SHP77 treated with DMSO at 0.1 percent for 48 hours (cell line): ENCODE measurements at regions not wholly inside any gene's neighbourhood (a gene's known extent, or its start where the extent isn't known, plus 50 kb on each side); places are given as distances from the start of the nearest gene placed in this dataset.
"Not testable (repeated sequence)": the region's sequence is repeated elsewhere in the genome, so short reads cannot be mapped to it uniquely, and the experiment has no call there.

ENCODE experiments used
- DNase-seq: peaks from one replicate; lab custom pipeline; 2025; lab: John Stamatoyannopoulos, UW

DNA sequence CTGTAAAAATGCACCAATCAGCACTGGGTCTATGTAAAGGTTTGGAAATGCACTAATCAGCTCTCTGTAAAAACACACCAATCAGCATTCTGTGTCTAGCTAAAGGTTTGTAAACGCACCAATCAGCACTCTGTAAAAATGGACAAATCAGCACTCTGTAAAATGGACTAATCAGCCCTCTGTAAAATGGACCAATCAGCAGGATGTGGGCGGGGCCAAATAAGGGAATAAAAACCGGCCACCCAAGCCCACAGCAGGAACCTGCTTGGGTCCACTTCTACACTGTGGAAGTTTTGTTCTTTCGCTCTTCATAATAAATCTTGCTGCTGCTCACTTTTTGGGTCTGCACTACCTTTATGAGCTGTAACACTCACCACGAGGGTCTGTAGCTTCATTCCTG, 101.0 kb downstream of the SMC2 start:
- not testable (repeated sequence) for DNase-seq

DNA sequence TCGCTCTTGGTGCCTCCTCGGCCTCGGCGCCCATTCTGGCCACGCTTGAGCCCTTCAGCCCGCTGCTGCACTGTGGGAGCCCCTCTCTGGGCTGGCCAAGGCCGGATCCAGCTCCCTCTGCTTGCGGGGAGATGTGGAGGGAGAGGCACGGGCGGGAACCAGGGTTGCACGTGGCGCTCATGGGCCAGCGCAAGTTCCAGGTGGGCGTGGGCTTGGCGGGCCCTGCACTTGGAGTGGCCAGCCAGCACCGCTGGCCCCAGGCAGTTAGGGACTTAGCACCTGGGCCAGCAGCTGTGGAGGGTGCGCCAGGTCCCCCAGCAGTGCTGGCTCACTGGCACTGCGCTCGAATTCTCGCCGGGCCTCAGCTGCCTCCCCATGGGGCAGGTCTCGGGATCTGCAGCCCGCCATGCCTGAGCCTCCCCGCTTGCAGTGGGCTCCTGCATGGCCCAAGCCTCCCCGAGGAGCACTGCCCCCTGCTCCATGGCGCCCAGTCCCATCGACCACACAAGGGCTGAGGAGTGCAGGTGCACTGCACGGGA, 106.4 kb downstream of the SMC2 start:
- no peak for DNase-seq

DNA sequence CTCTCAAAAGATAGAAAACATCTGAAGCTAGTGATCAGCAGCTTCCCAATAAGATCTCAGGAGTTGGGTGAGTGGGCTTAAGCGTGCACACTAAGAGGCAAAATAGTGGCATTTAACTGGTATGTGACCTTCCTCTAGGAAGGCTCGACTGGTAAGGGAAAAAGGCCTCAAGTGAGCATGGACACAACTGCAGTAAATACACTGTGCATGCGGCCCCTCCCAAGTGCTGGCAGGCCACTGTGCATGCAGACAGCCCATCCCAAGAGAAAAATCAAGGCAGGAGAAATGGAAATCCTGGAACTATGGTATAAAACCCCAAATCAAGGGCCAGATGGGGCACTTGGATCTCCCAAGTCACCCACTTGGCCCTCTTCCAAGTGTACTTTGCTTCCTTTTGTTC, 112.7 kb downstream of the SMC2 start:
- DNase-seq: no peak

DNA sequence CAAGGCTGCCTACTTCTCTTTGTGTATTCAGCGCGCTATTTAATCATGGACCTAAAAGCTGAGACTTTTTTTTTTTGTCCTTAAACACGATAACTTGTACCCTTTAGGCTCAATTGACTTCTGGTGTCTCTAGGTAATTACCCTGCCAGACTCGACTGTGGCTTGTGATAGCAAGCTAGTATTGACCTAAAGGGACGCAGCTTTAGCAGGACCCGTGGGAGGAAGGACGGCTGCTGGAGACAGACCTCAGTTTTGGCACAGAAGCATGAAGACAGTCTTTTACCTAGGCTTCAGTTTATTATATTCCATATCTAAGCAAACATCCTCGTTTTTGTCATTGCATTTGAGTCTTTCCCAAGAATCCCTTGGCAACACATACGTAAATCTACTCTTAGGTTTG, 115.3 kb downstream of the SMC2 start:
- DNase-seq: no peak

DNA sequence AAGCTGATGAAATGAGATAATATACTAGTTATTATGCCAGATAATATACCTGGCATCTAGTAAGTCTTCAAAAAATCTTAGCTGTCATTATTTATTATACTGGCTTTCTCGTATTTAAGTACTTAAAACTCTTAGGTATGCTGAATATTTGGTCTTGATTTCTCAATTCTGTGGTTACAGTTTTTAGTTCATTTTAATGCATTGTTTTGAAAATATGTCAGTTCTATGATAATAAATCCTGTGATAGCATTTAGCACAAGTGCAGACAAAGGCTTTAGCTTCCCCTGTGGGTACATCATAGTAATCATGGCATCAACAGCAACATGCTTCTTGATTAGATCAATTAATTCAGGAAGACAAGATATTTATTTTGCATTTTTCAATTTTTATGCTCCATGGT, 133.0 kb downstream of the SMC2 start:
- DNase-seq: no peak

DNA sequence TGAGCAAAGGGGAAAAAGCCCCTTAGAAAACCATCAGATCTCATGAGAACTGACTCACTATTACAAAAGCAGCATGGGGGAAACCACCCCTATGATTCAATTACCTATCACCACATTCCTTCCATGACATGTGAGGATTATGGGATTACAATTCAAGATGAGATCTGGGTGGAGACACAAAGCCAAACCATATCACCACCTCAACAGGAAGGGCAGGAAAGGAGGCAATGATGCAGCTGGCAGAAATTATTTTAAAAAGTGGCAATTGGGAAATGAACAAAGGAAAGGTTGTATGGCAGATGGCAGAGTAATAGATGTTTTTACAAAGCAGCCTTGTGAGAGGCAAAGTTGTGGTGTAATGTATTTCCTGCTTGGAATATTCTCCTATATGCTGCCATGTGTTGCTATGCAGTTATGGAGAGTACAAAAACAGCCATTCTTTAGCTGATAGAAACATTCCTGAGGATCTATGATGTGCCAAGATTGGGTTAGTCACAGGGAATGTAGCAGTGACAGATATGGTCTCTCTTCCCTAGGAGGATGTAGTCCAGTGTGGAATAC, 138.8 kb downstream of the SMC2 start:
- DNase-seq: no peak

DNA sequence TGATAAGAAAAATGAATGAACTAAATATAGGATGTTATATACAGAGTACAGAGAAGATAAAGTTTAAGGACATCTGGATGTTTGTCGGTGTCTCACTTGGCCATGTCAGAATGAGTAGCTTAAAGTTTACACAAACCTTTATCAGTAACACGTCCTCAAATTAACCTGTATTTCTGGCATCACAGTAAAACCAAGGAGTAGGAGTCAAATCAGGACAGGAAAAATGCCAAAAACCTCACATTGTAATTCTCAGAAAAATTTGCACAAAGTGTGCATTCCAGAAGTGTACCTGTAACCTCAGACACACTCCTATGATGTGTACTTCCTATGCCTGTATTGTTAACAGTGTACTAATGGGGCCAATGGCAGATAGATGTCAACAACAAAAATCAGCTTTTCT, 139.3 kb downstream of the SMC2 start:
- DNase-seq: no peak

DNA sequence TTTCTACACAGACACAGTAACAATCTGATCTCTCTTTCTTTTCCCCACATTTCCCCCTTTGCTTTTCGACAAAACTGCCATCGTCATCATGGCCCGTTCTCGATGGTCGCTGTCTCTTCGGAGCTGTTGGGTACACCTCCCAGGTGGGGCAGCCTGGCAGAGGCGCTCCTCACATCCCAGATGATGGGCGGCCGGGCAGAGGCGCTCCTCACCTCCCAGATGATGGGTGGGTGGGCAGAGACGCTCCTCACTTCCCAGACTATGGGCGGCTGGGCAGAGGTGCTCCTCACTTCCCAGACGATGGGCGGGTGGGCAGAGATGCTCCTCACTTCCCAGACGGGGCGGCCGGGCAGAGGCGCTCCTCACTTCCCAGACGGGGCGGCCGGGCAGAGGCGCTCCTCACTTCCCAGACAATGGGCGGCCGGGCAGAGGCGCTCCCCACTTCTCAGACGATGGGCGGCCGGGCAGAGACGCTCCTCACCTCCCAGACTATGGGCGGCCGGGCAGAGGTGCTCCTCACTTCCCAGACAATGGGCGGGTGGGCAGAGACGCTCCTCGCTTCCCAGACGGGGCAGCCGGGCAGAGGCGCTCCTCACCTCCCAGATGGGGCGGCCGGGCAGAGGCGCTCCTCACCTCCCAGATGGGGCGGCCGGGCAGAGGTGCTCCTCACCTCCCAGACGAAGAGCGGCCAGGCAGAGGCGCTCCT, 140.7 kb downstream of the SMC2 start:
- not testable (repeated sequence) for DNase-seq

DNA sequence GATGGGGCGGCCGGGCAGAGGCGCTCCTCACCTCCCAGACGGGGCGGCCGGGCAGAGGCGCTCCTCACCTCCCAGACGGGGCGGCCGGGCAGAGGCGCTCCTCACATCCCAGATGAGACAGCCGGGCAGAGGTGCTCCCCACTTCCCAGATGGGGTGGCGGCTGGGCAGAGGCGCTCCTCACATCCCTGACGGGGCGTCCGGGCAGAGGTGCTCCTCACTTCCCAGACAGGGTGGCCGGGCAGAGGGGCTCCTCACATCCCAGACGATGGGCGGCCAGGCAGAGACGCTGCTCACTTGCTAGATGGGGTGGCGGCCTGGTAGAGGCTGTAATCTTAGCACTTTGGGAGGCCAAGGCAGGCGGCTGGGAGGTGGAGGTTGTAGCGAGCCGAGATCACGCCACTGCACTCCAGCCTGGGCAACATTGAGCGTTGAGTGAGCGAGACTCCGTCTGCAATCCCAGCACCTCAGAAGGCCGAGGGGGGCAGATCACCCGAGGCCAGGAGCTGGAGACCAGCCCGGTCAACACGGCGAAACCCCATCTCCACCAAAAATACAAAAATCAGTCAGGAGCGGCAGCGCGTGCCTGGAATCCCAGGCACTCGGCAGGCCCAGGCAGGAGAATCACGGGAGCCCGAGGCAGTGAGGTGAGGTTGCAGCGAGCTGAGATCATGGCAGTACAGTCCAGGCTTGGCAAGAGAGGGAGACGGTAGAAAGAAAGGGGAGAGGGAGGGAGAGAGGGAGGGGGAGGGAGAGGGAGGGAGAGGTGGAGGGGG, 141.4 kb downstream of the SMC2 start:
- not testable (repeated sequence) for DNase-seq

DNA sequence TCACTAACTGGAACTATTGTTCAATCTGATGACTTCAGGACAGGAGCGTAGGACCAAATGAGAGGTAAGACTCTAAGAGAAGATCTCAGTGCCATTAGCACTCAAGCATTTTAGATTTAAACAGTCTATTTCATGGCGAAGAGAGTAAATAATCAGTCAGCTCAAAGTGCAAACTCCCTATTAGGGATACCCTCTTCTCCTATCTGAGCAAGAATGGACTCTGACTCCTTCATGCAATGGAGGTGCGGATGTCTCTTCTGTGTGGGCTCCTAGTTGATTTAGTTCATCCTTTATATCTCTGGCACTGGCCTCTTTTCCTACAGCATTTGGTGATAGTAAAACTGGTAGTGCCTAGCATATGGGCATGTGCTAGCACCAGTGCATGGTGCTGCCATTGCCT, 144.6 kb downstream of the SMC2 start:
- DNase-seq: no peak

DNA sequence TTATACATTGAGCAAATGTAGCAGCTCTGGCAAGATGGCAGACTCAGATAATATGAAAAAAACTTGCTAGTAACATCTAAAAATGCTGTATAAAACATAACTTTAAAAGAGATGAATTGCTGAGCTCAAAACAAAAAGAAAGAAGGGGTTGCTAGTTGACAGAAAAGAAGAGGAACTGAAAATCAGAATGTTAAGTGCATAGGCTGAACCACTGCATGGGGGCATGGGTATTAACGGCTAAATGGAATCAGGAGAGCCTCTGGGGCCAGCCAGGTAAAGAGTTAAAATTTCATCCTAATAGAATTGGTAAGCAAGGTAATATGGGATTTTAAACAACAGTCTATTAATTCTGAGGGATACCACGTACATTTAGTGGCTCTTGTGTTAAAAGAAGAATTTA, 146.8 kb downstream of the SMC2 start:
- no peak for DNase-seq

DNA sequence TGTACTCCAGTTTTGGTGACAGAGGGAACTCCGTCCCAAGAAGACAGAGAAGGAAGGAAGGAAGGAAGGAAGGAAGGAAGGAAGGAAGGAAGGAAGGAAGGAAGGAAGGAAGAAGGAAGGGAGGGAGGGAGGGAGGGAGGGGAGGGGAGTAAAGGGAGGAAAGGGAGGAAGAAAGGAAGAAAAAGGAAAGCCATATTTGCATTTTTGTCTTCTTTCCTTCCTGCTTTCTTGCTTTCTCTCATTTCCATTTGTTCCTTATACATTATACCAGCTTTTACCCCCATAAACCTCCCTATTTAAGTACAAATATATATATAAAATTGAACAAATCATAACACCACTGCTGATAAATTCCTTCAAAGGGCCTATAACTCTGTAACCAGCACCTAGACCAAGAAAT, 151.8 kb downstream of the SMC2 start:
- no peak for DNase-seq

DNA sequence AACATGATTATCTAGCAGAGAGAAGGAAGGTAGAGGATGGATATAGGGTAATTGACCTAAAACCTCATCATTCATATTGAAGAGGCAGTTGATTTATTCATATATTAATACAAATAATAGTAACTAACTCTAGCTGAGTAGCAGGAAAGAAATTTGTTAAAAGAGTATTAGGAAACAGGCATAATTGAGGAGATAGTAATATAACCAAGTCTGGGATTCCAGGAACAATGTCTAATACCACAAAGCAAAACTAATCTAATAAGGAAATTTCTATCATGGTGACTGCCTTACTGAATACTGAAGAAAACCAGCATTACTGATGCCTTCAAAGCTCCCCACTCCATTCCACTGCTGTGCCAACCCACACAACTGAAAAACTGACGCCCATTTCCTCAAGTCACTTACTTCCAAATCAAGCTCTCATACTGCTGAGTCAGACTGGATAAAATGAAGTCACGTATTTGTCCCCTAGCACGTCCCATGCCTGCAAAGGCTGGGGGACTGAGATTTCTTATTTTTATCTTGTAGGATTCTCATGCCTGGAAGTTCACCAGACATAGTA, 153.9 kb downstream of the SMC2 start:
- DNase-seq: no peak

DNA sequence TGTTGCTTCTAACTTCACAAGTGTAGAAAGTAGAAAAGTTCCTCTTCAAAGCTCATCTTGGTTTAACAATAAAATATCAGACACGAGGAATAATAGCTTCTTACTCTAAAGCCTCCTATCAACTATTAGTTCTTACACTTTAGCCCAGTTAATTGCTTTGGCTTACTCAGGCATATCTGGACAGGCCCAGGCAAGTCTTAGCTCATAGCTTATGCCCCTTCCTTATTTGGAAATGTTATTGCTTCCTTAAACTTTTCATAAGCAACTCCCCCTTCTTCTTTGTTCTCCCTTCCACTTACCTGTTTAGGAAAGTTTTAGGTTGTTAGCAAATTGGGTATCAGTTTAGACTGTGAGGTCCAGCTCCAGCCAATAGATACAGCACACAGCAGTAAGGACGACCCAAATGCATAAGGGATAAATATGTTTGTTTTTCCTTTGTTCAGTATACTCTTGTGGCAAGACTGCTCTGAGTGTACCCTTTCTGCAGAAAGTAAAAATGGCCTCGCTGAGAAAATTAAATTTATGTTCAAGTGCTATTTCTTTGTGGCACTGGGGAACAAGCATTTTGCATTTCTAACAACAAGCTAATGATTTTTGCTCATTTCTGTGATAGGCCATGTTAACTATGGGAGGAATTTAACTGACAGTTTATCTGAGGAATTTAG, 162.1 kb downstream of the SMC2 start:
- no peak for DNase-seq

DNA sequence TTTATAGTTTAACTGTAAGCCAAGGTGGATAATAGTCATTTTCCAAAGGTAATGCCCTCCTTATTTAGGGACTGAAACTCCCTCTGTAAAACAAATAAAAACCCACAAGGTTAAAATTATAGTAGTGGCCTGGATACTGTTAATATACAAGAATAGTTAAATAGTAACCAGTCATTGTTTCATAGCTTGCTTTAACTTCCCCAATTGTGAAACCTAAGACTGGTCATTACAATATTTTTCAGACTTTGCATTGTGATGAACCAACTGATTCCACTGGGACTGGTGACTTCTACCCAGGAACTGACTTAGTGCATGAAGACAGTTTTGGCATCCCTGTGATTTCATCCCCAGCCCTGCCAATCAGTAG, 162.6 kb downstream of the SMC2 start:
- DNase-seq: no peak

DNA sequence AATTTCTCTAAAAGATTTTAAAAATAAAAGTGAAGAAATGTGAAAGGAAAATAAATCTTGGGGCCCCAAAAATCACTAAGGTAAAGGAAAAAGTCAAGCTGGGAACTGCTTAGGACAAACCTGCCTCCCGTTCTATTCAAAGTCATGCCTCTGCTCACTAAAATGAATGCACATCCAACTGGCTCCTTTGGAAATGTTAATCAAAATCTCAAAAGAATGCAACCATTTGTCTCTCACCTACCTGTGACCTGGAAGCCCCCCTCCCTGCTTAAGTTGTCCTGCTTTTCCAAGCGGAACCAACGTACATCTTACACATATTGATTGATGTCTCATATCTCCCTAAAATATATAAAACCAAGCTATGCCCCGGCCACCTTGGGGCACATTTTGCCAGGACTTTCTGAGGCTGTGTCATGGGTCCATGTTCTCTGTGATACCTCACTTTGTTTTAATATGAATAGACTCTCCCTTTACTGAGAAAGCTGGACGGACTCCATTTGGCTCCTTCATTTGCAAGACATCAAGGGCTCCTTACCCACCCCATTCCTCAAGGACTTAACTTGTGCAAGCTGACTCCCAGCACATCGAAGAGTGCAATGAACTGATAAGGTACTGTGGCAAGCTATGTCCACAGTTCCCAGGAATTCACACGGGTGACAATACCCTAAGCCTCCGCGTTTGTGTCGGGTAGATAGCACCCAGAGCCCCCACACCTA, 164.3 kb downstream of the SMC2 start:
- DNase-seq: no peak

DNA sequence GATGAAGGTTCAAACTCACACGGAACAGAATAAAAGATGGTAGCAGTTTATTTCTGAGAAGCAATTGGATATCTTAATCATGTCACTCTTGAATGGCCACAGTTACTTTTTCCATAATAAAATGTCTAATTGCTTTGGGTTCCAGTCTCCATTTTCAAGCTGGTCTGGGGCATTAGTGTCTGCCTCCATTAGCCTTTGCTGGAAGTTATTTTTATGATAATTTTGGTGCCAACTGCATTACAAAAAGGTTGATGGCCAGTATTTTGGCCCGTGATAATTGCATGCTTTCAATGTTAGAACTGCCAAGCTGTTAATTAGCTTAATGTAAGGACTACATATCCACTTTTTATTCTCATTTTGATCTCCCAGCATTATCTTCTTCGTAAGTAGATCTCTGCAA, 165.9 kb downstream of the SMC2 start:
- no peak for DNase-seq

DNA sequence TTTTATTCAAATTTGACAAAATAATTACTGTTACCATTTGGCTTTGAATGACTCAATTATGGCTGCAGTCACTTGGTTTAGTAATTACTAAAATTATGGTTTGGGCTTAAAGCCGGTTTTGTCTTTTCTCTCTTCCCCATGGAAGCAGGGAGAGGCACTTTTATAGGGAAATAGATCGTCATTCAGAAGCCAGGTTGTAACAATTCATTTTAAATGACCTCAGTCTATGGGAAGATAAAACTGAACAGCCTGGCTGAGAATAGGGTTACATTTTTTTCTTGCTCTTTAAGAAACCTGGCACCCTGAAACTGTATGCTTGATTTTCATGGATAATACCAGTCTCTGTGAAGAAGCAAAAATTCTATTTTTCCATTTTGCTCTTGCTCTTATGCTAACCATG, 169.8 kb downstream of the SMC2 start:
- no peak for DNase-seq

DNA sequence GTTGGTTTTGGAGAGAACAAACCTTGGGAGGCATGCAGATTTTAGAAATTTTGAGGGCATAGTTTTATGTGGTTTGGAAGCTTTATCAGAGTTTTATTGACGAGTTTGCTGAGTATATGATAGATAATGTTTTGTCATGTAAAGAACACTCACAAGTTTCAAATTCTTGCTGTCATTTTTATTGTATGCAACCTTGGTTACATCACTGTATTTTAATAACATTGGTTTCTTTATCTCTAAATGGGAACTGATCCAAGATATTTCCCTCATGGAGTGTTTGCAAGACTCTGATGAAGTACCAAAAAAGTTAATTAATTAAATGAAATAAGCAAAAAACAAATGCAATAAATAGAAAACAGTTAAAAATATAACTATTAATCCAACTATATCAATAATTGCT, 170.3 kb downstream of the SMC2 start:
- no peak for DNase-seq

DNA sequence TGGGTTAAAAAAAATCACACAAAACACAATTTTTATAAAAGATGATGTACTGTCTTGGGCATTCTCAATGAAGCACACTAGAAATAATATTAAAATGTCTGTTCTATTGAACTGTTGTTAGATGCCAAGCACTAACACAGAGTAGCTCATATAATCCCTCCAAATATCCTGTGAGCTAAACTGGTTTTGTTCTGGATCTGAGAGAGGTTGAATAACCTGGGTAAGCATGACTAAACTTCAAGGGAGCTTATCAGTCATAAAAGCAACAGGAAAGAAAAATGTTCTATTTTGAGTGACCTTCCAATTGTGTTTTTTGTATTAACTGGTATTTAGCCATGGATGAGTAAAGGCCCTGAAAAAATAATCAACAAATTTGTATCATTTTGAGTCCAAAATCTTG, 175.3 kb downstream of the SMC2 start:
- DNase-seq: no peak
